GM12878 (cell line): ENCODE measurements at regions not wholly inside any gene's neighbourhood (a gene's known extent, or its start where the extent isn't known, plus 50 kb on each side); places are given as distances from the start of the nearest gene placed in this dataset.

Experiments
- BHLHE40 ChIP-seq, 2 experiments: fragments of 450-650 bp in 1 of 2; IDR thresholded peaks; 2 replicates each; pipeline ENCODE4 v1.6.1; 2011 to 2017; ENCODE audit warnings: low read depth in 2 of 2, borderline replicate concordance in 1 of 2, improper control_type of control experiment in 1 of 2, low read length in 1 of 2, mild to moderate bottlenecking in 1 of 2
- CTCF ChIP-seq, 3 experiments: IDR thresholded peaks in 2 of 3; conservative IDR thresholded peaks in 1 of 3; 2 replicates each; pipeline ENCODE4 v1.5.1; 2011; ENCODE audit warnings: low read depth in 3 of 3, low read length in 3 of 3, mild to moderate bottlenecking in 3 of 3, control low read depth in 2 of 3, moderate library complexity in 2 of 3, inconsistent platforms in 1 of 3, mixed read lengths in 1 of 3; ENCODE audit not compliant: control insufficient read depth in 2 of 3, insufficient read depth in 1 of 3; ENCODE audit errors: extremely low read depth in 1 of 3
- GABPA ChIP-seq: IDR thresholded peaks from 2 replicates; pipeline ENCODE4 v1.6.1; 2014; ENCODE audit warnings: antibody characterized with exemption, low read depth, mild to moderate bottlenecking, inconsistent platforms
- MYC ChIP-seq: IDR thresholded peaks from 2 replicates; pipeline ENCODE4 v1.6.1; 2011; ENCODE audit warnings: mild to moderate bottlenecking, low read length, moderate library complexity, inconsistent platforms; ENCODE audit not compliant: insufficient read depth, insufficient replicate concordance, insufficient read length, severe bottlenecking
- NFYB ChIP-seq: IDR thresholded peaks from 2 replicates; pipeline ENCODE4 v1.6.1; 2011; ENCODE audit warnings: low read depth, mild to moderate bottlenecking, low read length, improper control_type of control experiment, moderate library complexity; ENCODE audit not compliant: insufficient read depth
- RAD51 ChIP-seq: fragments of 450-650 bp; IDR thresholded peaks from 2 replicates; pipeline ENCODE4 v1.6.1; 2016; ENCODE audit warnings: moderate library complexity, mild to moderate bottlenecking, inconsistent platforms
- SMC3 ChIP-seq: IDR thresholded peaks from 2 replicates; pipeline ENCODE4 v1.6.1; 2011; ENCODE audit warnings: low read length, improper control_type of control experiment, borderline replicate concordance
- SREBF1 ChIP-seq: IDR thresholded peaks from 2 replicates; pipeline ENCODE4 v1.6.1; 2012; ENCODE audit warnings: mild to moderate bottlenecking, low read length

DNA sequence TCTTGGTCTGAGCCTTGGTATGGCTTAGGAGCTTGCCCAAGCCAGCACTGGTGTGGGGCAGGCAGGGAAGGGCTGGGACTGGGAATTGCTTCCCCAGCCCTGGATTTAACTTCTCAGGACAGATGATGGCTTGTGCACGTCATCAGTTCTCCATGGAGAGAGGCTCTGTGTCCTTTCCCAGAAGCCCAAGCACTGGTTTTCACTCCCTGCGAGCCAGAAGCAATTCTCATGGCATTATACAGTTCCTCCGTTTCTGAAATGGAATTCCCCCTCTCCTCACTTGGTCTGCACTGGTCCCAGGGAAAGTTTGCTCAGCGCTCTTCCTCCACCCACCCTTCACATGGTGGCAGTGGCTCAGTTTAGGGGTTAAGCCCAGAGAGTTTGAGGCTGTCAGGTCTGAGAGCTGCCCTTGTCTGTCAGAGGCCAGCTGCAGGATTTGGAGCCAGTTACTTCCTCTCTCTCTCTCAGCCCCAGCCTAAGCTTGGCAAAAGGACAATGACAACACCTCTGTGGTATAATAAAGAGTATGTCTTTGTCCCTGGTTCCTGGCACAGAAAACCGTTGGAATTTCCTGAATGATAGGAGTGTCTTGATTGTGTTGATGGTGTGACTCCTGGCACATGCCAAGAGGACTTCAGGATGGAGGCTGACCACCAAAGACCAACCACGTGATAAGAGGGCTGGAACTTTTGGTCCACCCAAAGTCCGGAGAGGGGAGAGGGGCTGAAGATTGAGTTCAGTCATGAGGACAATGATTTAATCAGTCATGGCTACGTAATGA lies 219.6 kb upstream of the TNRC6C start:
- TF ChIP-seq GABPA: no peak
- no peak for TF ChIP-seq SMC3
- TF ChIP-seq MYC: no peak
- TF ChIP-seq BHLHE40 (IDR thresholded peaks at IDR 0.05; ENCODE audit: borderline replicate concordance in 1 of 2, low read depth in 2 of 2, low read length in 1 of 2): no peak
- no peak for TF ChIP-seq CTCF (IDR thresholded peaks at IDR 0.05 in 2 of 3, conservative IDR thresholded peaks at IDR 0.05 in 1 of 3; ENCODE audit: control insufficient read depth in 2 of 3, extremely low read depth in 1 of 3, insufficient read depth in 1 of 3, low read depth in 3 of 3, low read length in 3 of 3)
- no peak for TF ChIP-seq SREBF1
- no peak for TF ChIP-seq NFYB
- TF ChIP-seq RAD51: no peak
